ENCODE measurements at regions not wholly inside any gene's neighbourhood (a gene's known extent, or its start where the extent isn't known, plus 50 kb on each side); places are given as distances from the start of the nearest gene placed in this dataset.

GRCh38 chr3:70527026-70527425 is 214.6 kb upstream of the MDFIC2 start:
- no peak overlapping the region for H3K4me3 ChIP-seq (ENCODE audit: low read depth, low read length)

GRCh38 chr3:70519913-70520659 is 207.6 kb upstream of the MDFIC2 start:
- no peak overlapping the region for H3K4me3 ChIP-seq (ENCODE audit: low read depth, low read length)
- no peak for TF ChIP-seq CTCF (IDR thresholded peaks at IDR 0.05; ENCODE audit: low read depth, low read length)

More at GRCh38 chr3:70527026-70527425, 214.6 kb upstream of the MDFIC2 start:
- no peak for TF ChIP-seq CTCF (IDR thresholded peaks at IDR 0.05; ENCODE audit: low read depth, low read length)

- H3K4me3 ChIP-seq (ENCODE audit: low read depth, low read length): no peak overlapping the region
- TF ChIP-seq CTCF (IDR thresholded peaks at IDR 0.05; ENCODE audit: low read depth, low read length): no peak
Observed at GRCh38 chr3:70519026-70519425, 206.6 kb upstream of the MDFIC2 start.

GRCh38 chr3:70518356-70518755 is 205.9 kb upstream of the MDFIC2 start:
- no peak for TF ChIP-seq CTCF (IDR thresholded peaks at IDR 0.05; ENCODE audit: low read depth, low read length)
- H3K4me3 ChIP-seq (ENCODE audit: low read depth, low read length): no peak overlapping the region

- no peak for TF ChIP-seq CTCF (IDR thresholded peaks at IDR 0.05; ENCODE audit: low read depth, low read length)
- H3K4me3 ChIP-seq (ENCODE audit: low read depth, low read length): no peak overlapping the region
Observed at GRCh38 chr3:70517124-70517890, 204.9 kb upstream of the MDFIC2 start.

- no peak for TF ChIP-seq CTCF (IDR thresholded peaks at IDR 0.05; ENCODE audit: low read depth, low read length)
- no peak overlapping the region for H3K4me3 ChIP-seq (ENCODE audit: low read depth, low read length)
Observed at GRCh38 chr3:70516076-70516475, 203.6 kb upstream of the MDFIC2 start.

- no peak overlapping the region for H3K4me3 ChIP-seq (ENCODE audit: low read depth, low read length)
- TF ChIP-seq CTCF (IDR thresholded peaks at IDR 0.05; ENCODE audit: low read depth, low read length): no peak
Observed at GRCh38 chr3:70507486-70507885, 195.0 kb upstream of the MDFIC2 start.

Measured in WI38 (cell line).